Neuronal stem cell (in vitro differentiated cells): ENCODE measurements at regions not wholly inside any gene's neighbourhood (a gene's known extent, or its start where the extent isn't known, plus 50 kb on each side); places are given as distances from the start of the nearest gene placed in this dataset.

Source experiments
- DNase-seq: peaks from one replicate; pipeline ENCODE4 v3.0.0-alpha.2; 2013; ENCODE audit warnings: low spot score
- H2AFZ ChIP-seq: one replicate; pipeline ENCODE4 v1.6.1; 2013; ENCODE audit warnings: mild to moderate bottlenecking, low read length, inconsistent platforms
- H2AK5ac ChIP-seq: 2 replicates; pipeline ENCODE4 v1.6.1; 2013; ENCODE audit warnings: low read depth, mild to moderate bottlenecking, inconsistent platforms, low read length, moderate library complexity, mixed read lengths
- H2BK120ac ChIP-seq: 2 replicates; pipeline ENCODE4 v1.6.1; 2013; ENCODE audit warnings: low read depth, mild to moderate bottlenecking, inconsistent platforms, low read length, moderate library complexity, mixed read lengths
- H2BK12ac ChIP-seq: one replicate; pipeline ENCODE4 v1.6.1; 2013; ENCODE audit warnings: low read length, inconsistent platforms
- H2BK15ac ChIP-seq: 2 replicates; pipeline ENCODE4 v1.6.1; 2013; ENCODE audit warnings: mild to moderate bottlenecking, low read length, inconsistent platforms, mixed read lengths
- H2BK5ac ChIP-seq: one replicate; pipeline ENCODE4 v1.6.1; 2013; ENCODE audit warnings: inconsistent platforms, mild to moderate bottlenecking, low read length, moderate library complexity
- H3K14ac ChIP-seq: one replicate; pipeline ENCODE4 v1.6.1; 2013; ENCODE audit warnings: low read length, inconsistent platforms
- H3K18ac ChIP-seq: 2 replicates; pipeline ENCODE4 v1.6.1; 2013; ENCODE audit warnings: low read length, inconsistent platforms
- H3K23ac ChIP-seq: 2 replicates; pipeline ENCODE4 v1.6.1; 2013; ENCODE audit warnings: low read depth, mild to moderate bottlenecking, mixed read lengths, low read length, inconsistent platforms; ENCODE audit not compliant: poor library complexity
- H3K27ac ChIP-seq: replicated peaks from 3 replicates; pipeline ENCODE4 v1.5.1; 2013; ENCODE audit warnings: low read length, inconsistent platforms
- H3K27me3 ChIP-seq, 3 experiments: 2 replicates each; pipeline ENCODE4 v1.6.1; 2013; ENCODE audit warnings: low read length in 3 of 3, mild to moderate bottlenecking in 2 of 3, inconsistent platforms in 1 of 3, low read depth in 1 of 3, mixed read lengths in 1 of 3, moderate library complexity in 1 of 3; ENCODE audit not compliant: control insufficient read depth in 3 of 3, insufficient read depth in 3 of 3
- H3K36me3 ChIP-seq, 2 donors: replicated peaks in 1 of 2; 2 replicates each; pipeline ENCODE4 v1.6.1; 2013; ENCODE audit warnings: low read length in 2 of 2; ENCODE audit not compliant: control insufficient read depth in 2 of 2, insufficient read depth in 2 of 2
- H3K4ac ChIP-seq: 2 replicates; pipeline ENCODE4 v1.6.1; 2013; ENCODE audit warnings: inconsistent platforms, mild to moderate bottlenecking, low read length, moderate library complexity
- H3K4me1 ChIP-seq, 2 donors: 1 replicate in 1 of 2; 2 replicates in 1 of 2; pipeline ENCODE4 v1.6.1; 2013; ENCODE audit warnings: low read length in 2 of 2, low read depth in 1 of 2; ENCODE audit not compliant: control insufficient read depth in 2 of 2, insufficient read depth in 1 of 2
- H3K4me2 ChIP-seq: one replicate; pipeline ENCODE4 v1.6.1; 2013; ENCODE audit warnings: mild to moderate bottlenecking, low read length, inconsistent platforms; ENCODE audit not compliant: insufficient read depth, poor library complexity, severe bottlenecking
- H3K4me3 ChIP-seq, 2 donors: 2 replicates each; pipeline ENCODE4 v1.5.1; 2013; ENCODE audit warnings: low read length in 2 of 2, mild to moderate bottlenecking in 2 of 2, inconsistent platforms in 1 of 2, moderate library complexity in 1 of 2
- H3K79me1 ChIP-seq: one replicate; pipeline ENCODE4 v1.6.1; 2013; ENCODE audit warnings: low read depth, mild to moderate bottlenecking, inconsistent platforms, low read length, moderate library complexity
- H3K9ac ChIP-seq: one replicate; pipeline ENCODE4 v1.6.1; 2013; ENCODE audit warnings: mild to moderate bottlenecking, low read depth, low read length, inconsistent platforms; ENCODE audit not compliant: poor library complexity
- H3K9me3 ChIP-seq, 2 donors: replicated peaks in 1 of 2; 2 replicates each; pipeline versions ENCODE3 to v1.6.1; 2013; ENCODE audit warnings: low read length in 2 of 2, mild to moderate bottlenecking in 2 of 2, inconsistent platforms in 1 of 2, low read depth in 1 of 2, mixed read lengths in 1 of 2, moderate library complexity in 1 of 2; ENCODE audit not compliant: control insufficient read depth in 2 of 2, insufficient read depth in 1 of 2
- H4K8ac ChIP-seq: one replicate; pipeline ENCODE4 v1.6.1; 2013; ENCODE audit warnings: low read depth, mild to moderate bottlenecking, inconsistent platforms, low read length, moderate library complexity
- H4K91ac ChIP-seq: one replicate; pipeline ENCODE4 v1.6.1; 2013; ENCODE audit warnings: low read length, low read depth, mild to moderate bottlenecking, inconsistent platforms; ENCODE audit not compliant: poor library complexity
- WGBS, 2 donors: extraction: QIAGEN DNeasy Blood & Tissue Kit; methylation state at CpG; one replicate each; pipeline ENCODE4 v1.1.7; 2013; ENCODE audit warnings: missing lambda C conversion rate in 2 of 2, mixed read lengths in 1 of 2; ENCODE audit not compliant: insufficient read length in 2 of 2, insufficient replicate concordance in 1 of 2; ENCODE audit errors: extremely low coverage in 2 of 2; 5-methylcytosine and 5-hydroxymethylcytosine counted together

- Histone ChIP-seq H3K27ac (no peak overlapping the region), H3K18ac (no peak overlapping the region), H3K27me3 (no peaks in the 10 kb centered on the region), H2BK12ac (no peak overlapping the region), H3K79me1 (no peaks in the 10 kb centered on the region), H3K23ac (no peak overlapping the region), H2BK5ac (no peak overlapping the region), H2BK15ac (no peak overlapping the region), H4K8ac (no peak overlapping the region), H3K4me2 (no peak overlapping the region), H2AFZ (no peak overlapping the region), H3K4ac (no peak overlapping the region), H4K91ac (no peak overlapping the region), H2BK120ac (no peak overlapping the region), H3K36me3 (no peaks in the 10 kb centered on the region), H3K4me3 (no peak overlapping the region), H2AK5ac (no peak overlapping the region), H3K14ac (no peak overlapping the region), H3K9me3 (no peaks in the 10 kb centered on the region), H3K9ac (no peak overlapping the region), H3K4me1 (no peaks in the 10 kb centered on the region)
- WGBS, 2 donors, result no CpG with 5 or more reads among the region's 3 CpGs
- DNase-seq, result no peak
Observed at GRCh38 chr17:51421525-51421924, 161.2 kb downstream of the UTP18 start.

- Histone ChIP-seq H2BK5ac (no peak overlapping the region), H3K23ac (no peak overlapping the region), H3K27me3 (no peaks in the 10 kb centered on the region), H2AFZ (no peak overlapping the region), H3K4ac (no peak overlapping the region), H3K9me3 (no peaks in the 10 kb centered on the region), H4K91ac (no peak overlapping the region), H3K4me1 (no peaks in the 10 kb centered on the region), H2BK15ac (no peak overlapping the region), H3K79me1 (no peaks in the 10 kb centered on the region), H4K8ac (no peak overlapping the region), H2AK5ac (no peak overlapping the region), H3K36me3 (no peaks in the 10 kb centered on the region), H2BK120ac (no peak overlapping the region), H3K27ac (no peak overlapping the region), H3K4me2 (no peak overlapping the region), H2BK12ac (no peak overlapping the region), H3K9ac (no peak overlapping the region), H3K18ac (no peak overlapping the region), H3K4me3 (no peak overlapping the region), H3K14ac (no peak overlapping the region)
- WGBS, 2 donors, result no CpG with 5 or more reads among the region's 3 CpGs
- no peak for DNase-seq
Observed at GRCh38 chr17:51422634-51423033, 162.3 kb downstream of the UTP18 start.

- Histone ChIP-seq H3K9ac (no peak overlapping the region), H3K4me1 (no peaks in the 10 kb centered on the region), H3K4me3 (no peak overlapping the region), H3K23ac (no peak overlapping the region), H2BK15ac (no peak overlapping the region), H3K18ac (no peak overlapping the region), H3K36me3 (no peaks in the 10 kb centered on the region), H2BK5ac (no peak overlapping the region), H3K4ac (no peak overlapping the region), H2BK12ac (no peak overlapping the region), H3K14ac (no peak overlapping the region), H3K27ac (no peak overlapping the region), H2BK120ac (no peak overlapping the region), H4K8ac (no peak overlapping the region), H2AFZ (no peak overlapping the region), H3K4me2 (no peak overlapping the region), H3K9me3 (no peaks in the 10 kb centered on the region), H2AK5ac (no peak overlapping the region), H3K79me1 (no peaks in the 10 kb centered on the region), H3K27me3 (no peaks in the 10 kb centered on the region), H4K91ac (no peak overlapping the region)
- DNase-seq, result no peak
- WGBS, 2 donors, result no CpG with 5 or more reads among the region's 3 CpGs
Observed at GRCh38 chr17:51423421-51424160, 163.2 kb downstream of the UTP18 start.

- Histone ChIP-seq H3K9ac (no peak overlapping the region), H3K18ac (no peak overlapping the region), H2BK120ac (no peak overlapping the region), H2BK15ac (no peak overlapping the region), H3K36me3 (peaks cover 0 to 2% of the 10 kb centered on the region in 2 donors), H3K27me3 (no peaks in the 10 kb centered on the region), H2BK12ac (no peak overlapping the region), H3K4me1 (no peaks in the 10 kb centered on the region), H3K79me1 (no peaks in the 10 kb centered on the region), H4K8ac (no peak overlapping the region), H2BK5ac (no peak overlapping the region), H3K4me3 (no peak overlapping the region), H3K23ac (no peak overlapping the region), H3K9me3 (peaks cover 0 to 4% of the 10 kb centered on the region in 2 donors), H4K91ac (no peak overlapping the region), H3K4me2 (no peak overlapping the region), H2AK5ac (no peak overlapping the region), H2AFZ (no peak overlapping the region), H3K4ac (no peak overlapping the region), H3K27ac (no peak overlapping the region), H3K14ac (no peak overlapping the region)
- no CpG with 5 or more reads among the region's 1 CpG for WGBS, 2 donors
- no peak for DNase-seq
Observed at GRCh38 chr17:51425773-51426172, 165.4 kb downstream of the UTP18 start.
